Endothelial cell of umbilical vein (primary cell): ENCODE measurements at regions not wholly inside any gene's neighbourhood (a gene's known extent, or its start where the extent isn't known, plus 50 kb on each side); places are given as distances from the start of the nearest gene placed in this dataset.

Experiments used
- BruUV-seq: library from RNA; stranded (reverse); fragments of 400-500 nt; replicated peaks from 2 replicates; lab custom pipeline; 2021; lab: Mats Ljungman, UMichigan
- CTCF ChIA-PET: fragments of 300-600, 350-600 bp; sonication (Branson Sonifier 250); formaldehyde crosslinking; loops from one replicate; lab custom pipeline; 2021; ENCODE audit warnings: antibody characterized with exemption, inconsistent platforms; lab: Charles Lee
- POLR2A ChIA-PET: fragments of 300-600, 350-600 bp; sonication (Branson Sonifier 250); formaldehyde crosslinking; loops from one replicate; lab custom pipeline; 2021; ENCODE audit warnings: antibody characterized with exemption, inconsistent platforms; lab: Charles Lee
- DNase-seq: peaks from one replicate; pipeline ENCODE4 v3.0.0-alpha.2; 2011; ENCODE audit warnings: low read depth, low spot score
- FAIRE-seq: peaks from 2 replicates; lab custom pipeline; 2011; peaks lifted over from hg19 to GRCh38; lab: Jason Lieb, UNC
- H2AFZ ChIP-seq: 2 replicates; pipeline ENCODE4 v1.6.0; 2012; ENCODE audit warnings: low read depth, low read length, control low read depth, inconsistent platforms
- H3K27ac ChIP-seq: 2 replicates; pipeline ENCODE4 v1.5.1; 2011; ENCODE audit warnings: low read depth, mild to moderate bottlenecking, control low read depth, low read length, moderate library complexity; ENCODE audit not compliant: insufficient read depth
- H3K27me3 ChIP-seq, 2 experiments: 2 replicates each; pipeline versions ENCODE4 v1.6.0 to v1.6.1; 2011; ENCODE audit warnings: low read length in 2 of 2, mixed read lengths in 1 of 2; ENCODE audit not compliant: control insufficient read depth in 2 of 2, insufficient read depth in 2 of 2
- H3K36me3 ChIP-seq, 2 experiments: 2 replicates in 1 of 2; 3 replicates in 1 of 2; pipeline ENCODE4 v1.5.1; 2011; ENCODE audit warnings: low read length in 2 of 2, mild to moderate bottlenecking in 1 of 2, moderate library complexity in 1 of 2; ENCODE audit not compliant: control insufficient read depth in 2 of 2, insufficient read depth in 2 of 2; ENCODE audit errors: extremely low read depth in 1 of 2
- H3K4me1 ChIP-seq: 3 replicates; pipeline ENCODE4 v1.5.1; 2011; ENCODE audit warnings: mild to moderate bottlenecking, low read length; ENCODE audit not compliant: control insufficient read depth, insufficient read depth; ENCODE audit errors: extremely low read depth
- H3K4me2 ChIP-seq: 2 replicates; pipeline ENCODE4 v1.6.1; 2011; ENCODE audit warnings: low read length, control low read depth, mixed read lengths; ENCODE audit not compliant: insufficient read depth
- H3K4me3 ChIP-seq, 3 experiments: fragments of 200-600 bp in 1 of 3; sonication (generic), shearing (Covaris generic) in 1 of 3; replicated peaks in 1 of 3; 2 replicates each; pipeline ENCODE4 v1.5.1; 2011 to 2016; ENCODE audit warnings: control low read depth in 3 of 3, low read length in 3 of 3, mild to moderate bottlenecking in 2 of 3, inconsistent platforms in 1 of 3, low read depth in 1 of 3, moderate library complexity in 1 of 3; ENCODE audit not compliant: insufficient read depth in 1 of 3
- H3K79me2 ChIP-seq: 2 replicates; pipeline ENCODE4 v1.6.0; 2012; ENCODE audit warnings: low read length, inconsistent platforms; ENCODE audit not compliant: control insufficient read depth, insufficient read depth
- H3K9ac ChIP-seq: replicated peaks from 2 replicates; pipeline ENCODE3; 2011; ENCODE audit warnings: low read length, control low read depth; ENCODE audit not compliant: insufficient read depth; ENCODE audit errors: extremely low read depth
- H3K9me1 ChIP-seq: replicated peaks from 3 replicates; pipeline ENCODE4 v1.6.0; 2011; ENCODE audit warnings: mild to moderate bottlenecking, low read length; ENCODE audit not compliant: control insufficient read depth, insufficient read depth; ENCODE audit errors: extremely low read depth
- H3K9me3 ChIP-seq: replicated peaks from 2 replicates; pipeline ENCODE4 v1.5.1; 2012; ENCODE audit warnings: low read length, inconsistent platforms; ENCODE audit not compliant: control insufficient read depth, insufficient read depth
- H4K20me1 ChIP-seq: replicated peaks from 2 replicates; pipeline ENCODE3; 2011; ENCODE audit warnings: mild to moderate bottlenecking, low read length; ENCODE audit not compliant: control insufficient read depth, insufficient read depth; ENCODE audit errors: extremely low read depth
- CTCF ChIP-seq, 2 donors: IDR thresholded peaks; 1 replicate in 1 of 2; 2 replicates in 1 of 2; pipeline ENCODE4 v1.5.1; 2011; ENCODE audit warnings: low read length in 2 of 2, mild to moderate bottlenecking in 2 of 2, moderate library complexity in 2 of 2, control low read depth in 1 of 2, inconsistent platforms in 1 of 2, low read depth in 1 of 2; ENCODE audit not compliant: insufficient read depth in 1 of 2; ENCODE audit errors: extremely low read depth in 1 of 2
- EZH2 ChIP-seq: IDR thresholded peaks from 2 replicates; pipeline ENCODE4 v1.6.1; 2012; ENCODE audit warnings: borderline replicate concordance, low read depth, mild to moderate bottlenecking, moderate library complexity, low read length, inconsistent platforms; ENCODE audit not compliant: severe bottlenecking
- FOS ChIP-seq: IDR thresholded peaks from 2 replicates; pipeline ENCODE4 v1.6.1; 2011; ENCODE audit warnings: mild to moderate bottlenecking, low read length, moderate library complexity, borderline replicate concordance; ENCODE audit not compliant: insufficient read depth
- GATA2 ChIP-seq: IDR thresholded peaks from 2 replicates; pipeline ENCODE4 v1.7.0; 2011; ENCODE audit warnings: low read depth, mild to moderate bottlenecking, moderate library complexity, mixed read lengths, low read length; ENCODE audit not compliant: insufficient read length, insufficient read depth
- JUN ChIP-seq: IDR thresholded peaks from 2 replicates; pipeline ENCODE4 v1.6.1; 2011; ENCODE audit warnings: borderline replicate concordance, low read depth; ENCODE audit not compliant: insufficient read length, insufficient read depth
- MAX ChIP-seq: IDR thresholded peaks from 2 replicates; pipeline ENCODE4 v1.6.1; 2011; ENCODE audit not compliant: insufficient read depth, insufficient read length
- MYC ChIP-seq: IDR thresholded peaks from one replicate; pipeline ENCODE4 v1.6.1; 2011; ENCODE audit warnings: mild to moderate bottlenecking, low read depth, low read length
- POLR2A ChIP-seq: IDR thresholded peaks from 2 replicates; pipeline ENCODE4 v1.6.1; 2012; ENCODE audit warnings: low read depth, mild to moderate bottlenecking, control low read depth, low read length
- POLR2AphosphoS5 ChIP-seq: IDR thresholded peaks from 2 replicates; pipeline ENCODE4 v1.6.1; 2012; ENCODE audit warnings: low read depth, mild to moderate bottlenecking, control low read depth, low read length, moderate library complexity; ENCODE audit not compliant: insufficient read depth
- dilution Hi-C: fragments of 300-500 bp; cut with MboI; formaldehyde crosslinking; loops from one replicate; pipeline ENCODE4 v1.15.0; 2019; ENCODE audit warnings: low sequenced_read_pairs; ENCODE audit not compliant: extremely low pct_ligation_motif_present
- intact Hi-C: fragments of 100-400 bp; cut with micrococcal nuclease; formaldehyde crosslinking; loops from one replicate; pipeline ENCODE4 v1.10.0; 2022

- no peak overlapping the region for H3K4me2 ChIP-seq
- TF ChIP-seq JUN: no peak
- no peak for TF ChIP-seq MYC
- TF ChIP-seq POLR2AphosphoS5: no peak
- TF ChIP-seq MAX: no peak
- no peak for TF ChIP-seq GATA2
- no peak for TF ChIP-seq CTCF (IDR thresholded peaks at IDR 0.05; ENCODE audit: extremely low read depth in 1 of 2, insufficient read depth in 1 of 2, low read depth in 1 of 2, low read length in 2 of 2)
- TF ChIP-seq EZH2: no peak
- TF ChIP-seq FOS: no peak
- no peak for TF ChIP-seq POLR2A
- no peaks in the 10 kb centered on the region for H3K4me1 ChIP-seq
- no peaks in the 10 kb centered on the region for H3K9me1 ChIP-seq
- no peaks in the 10 kb centered on the region for H3K9me3 ChIP-seq
- intact Hi-C loops (no loop called here), dilution Hi-C loops (no loop called here)
- CTCF ChIA-PET: no interaction called here
- no peak overlapping the region for H3K27ac ChIP-seq
- FAIRE-seq (no peak), DNase-seq (no peak)
- POLR2A ChIA-PET: no interaction called here
- no peak overlapping the region for H3K9ac ChIP-seq
- no peaks in the 10 kb centered on the region for H3K27me3 ChIP-seq
- H3K4me3 ChIP-seq: no peak overlapping the region
- H2AFZ ChIP-seq: no peak overlapping the region
- BruUV-seq: no TSS peak
- no peaks in the 10 kb centered on the region for H3K36me3 ChIP-seq
- no peaks in the 10 kb centered on the region for H4K20me1 ChIP-seq
- H3K79me2 ChIP-seq: no peaks in the 10 kb centered on the region
These were observed 64.2 kb upstream of the TFAP2D start for GRCh38 chr6:50649086-50649485.
